ENCODE measurements at regions not wholly inside any gene's neighbourhood (a gene's known extent, or its start where the extent isn't known, plus 50 kb on each side); places are given as distances from the start of the nearest gene placed in this dataset.

DNA sequence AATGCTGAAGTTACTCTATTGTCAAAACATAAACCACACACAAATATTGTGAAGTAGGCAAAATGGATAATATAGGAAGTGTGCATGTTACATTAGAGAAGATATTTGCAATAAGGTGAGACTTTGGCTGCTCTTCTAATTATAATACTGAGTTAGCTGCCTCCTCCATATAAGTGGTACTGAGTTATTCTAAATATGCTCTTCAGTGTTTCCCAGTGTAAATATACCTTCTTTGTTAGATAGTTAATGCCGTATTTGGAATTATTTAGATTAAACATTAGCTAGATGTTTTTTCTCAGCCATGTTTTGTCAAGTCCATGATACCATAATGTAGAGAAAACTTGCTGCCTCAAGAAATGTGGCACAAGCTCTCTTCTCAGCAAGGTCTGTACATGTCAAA is 186.4 kb downstream of the PTPRC start:
- no peak for DNase-seq
- H3K27ac ChIP-seq (ENCODE audit: low read depth, low read length): no peak overlapping the region
- no peaks in the 10 kb centered on the region for H3K27me3 ChIP-seq (ENCODE audit: control insufficient read depth, insufficient read depth, low read length, poor library complexity, severe bottlenecking)
- Mint-ChIP-seq H3K4me3 (no peak overlapping the region), H3K27ac (no peak overlapping the region), H3K4me1 (no peaks in the 10 kb centered on the region), H3K36me3 (ENCODE audit: low read depth) (no peaks in the 10 kb centered on the region), H3K9me3 (no peaks in the 10 kb centered on the region), H3K27me3 (ENCODE audit: insufficient read depth) (no peaks in the 10 kb centered on the region)
- H3K36me3 ChIP-seq (ENCODE audit: control insufficient read depth, insufficient read depth, low read length): no peaks in the 10 kb centered on the region
- H3K4me3 ChIP-seq (ENCODE audit: low read length): no peak overlapping the region
- TF ChIP-seq, protein P1, sequence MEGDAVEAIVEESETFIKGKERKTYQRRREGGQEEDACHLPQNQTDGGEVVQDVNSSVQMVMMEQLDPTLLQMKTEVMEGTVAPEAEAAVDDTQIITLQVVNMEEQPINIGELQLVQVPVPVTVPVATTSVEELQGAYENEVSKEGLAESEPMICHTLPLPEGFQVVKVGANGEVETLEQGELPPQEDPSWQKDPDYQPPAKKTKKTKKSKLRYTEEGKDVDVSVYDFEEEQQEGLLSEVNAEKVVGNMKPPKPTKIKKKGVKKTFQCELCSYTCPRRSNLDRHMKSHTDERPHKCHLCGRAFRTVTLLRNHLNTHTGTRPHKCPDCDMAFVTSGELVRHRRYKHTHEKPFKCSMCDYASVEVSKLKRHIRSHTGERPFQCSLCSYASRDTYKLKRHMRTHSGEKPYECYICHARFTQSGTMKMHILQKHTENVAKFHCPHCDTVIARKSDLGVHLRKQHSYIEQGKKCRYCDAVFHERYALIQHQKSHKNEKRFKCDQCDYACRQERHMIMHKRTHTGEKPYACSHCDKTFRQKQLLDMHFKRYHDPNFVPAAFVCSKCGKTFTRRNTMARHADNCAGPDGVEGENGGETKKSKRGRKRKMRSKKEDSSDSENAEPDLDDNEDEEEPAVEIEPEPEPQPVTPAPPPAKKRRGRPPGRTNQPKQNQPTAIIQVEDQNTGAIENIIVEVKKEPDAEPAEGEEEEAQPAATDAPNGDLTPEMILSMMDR (conservative IDR thresholded peaks at IDR 0.05): no peak
- H3K4me1 ChIP-seq (ENCODE audit: control insufficient read depth, insufficient read depth, low read length): no peaks in the 10 kb centered on the region
- H3K9ac ChIP-seq (ENCODE audit: extremely low read depth, low read length, poor library complexity, severe bottlenecking): no peak overlapping the region
- WGBS, 2 experiments (ENCODE audit: insufficient coverage in 1 of 2, insufficient read length in 1 of 2): 89 to 100% methylated on average over 1 of the region's 1 CpG
- no peaks in the 10 kb centered on the region for H3K9me3 ChIP-seq (ENCODE audit: control insufficient read depth, low read length)

DNA sequence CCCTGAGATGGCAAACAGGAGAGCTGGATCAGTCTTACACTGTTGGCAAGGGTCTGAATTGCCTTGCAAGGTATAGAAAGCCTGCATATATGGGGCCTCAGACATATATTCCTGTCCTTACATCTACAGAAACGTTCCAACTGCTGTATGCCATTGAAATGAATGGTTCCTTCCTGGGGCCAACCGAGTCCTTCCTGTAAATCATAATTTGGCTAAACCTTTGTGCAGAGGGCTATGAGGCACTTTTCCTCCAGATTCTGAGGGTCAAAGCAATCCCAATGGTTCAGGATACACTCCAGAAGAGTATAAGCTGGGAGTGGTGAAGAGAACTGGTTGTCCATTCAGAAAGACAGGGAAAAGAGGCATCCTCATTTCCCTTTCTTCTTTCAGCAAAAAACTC is 190.5 kb downstream of the PTPRC start:
- Mint-ChIP-seq H3K27me3 (ENCODE audit: insufficient read depth) (no peaks in the 10 kb centered on the region), H3K4me1 (no peaks in the 10 kb centered on the region), H3K36me3 (ENCODE audit: low read depth) (no peaks in the 10 kb centered on the region), H3K9me3 (no peaks in the 10 kb centered on the region), H3K4me3 (no peak overlapping the region), H3K27ac (no peak overlapping the region)
- TF ChIP-seq, protein P1 (conservative IDR thresholded peaks at IDR 0.05): no peak
- no peaks in the 10 kb centered on the region for H3K9me3 ChIP-seq (ENCODE audit: control insufficient read depth, low read length)
- 89 to 96% methylated on average over 2 of the region's 2 CpGs for WGBS, 2 experiments (ENCODE audit: insufficient coverage in 1 of 2, insufficient read length in 1 of 2)
- no peaks in the 10 kb centered on the region for H3K4me1 ChIP-seq (ENCODE audit: control insufficient read depth, insufficient read depth, low read length)
- H3K36me3 ChIP-seq (ENCODE audit: control insufficient read depth, insufficient read depth, low read length): no peaks in the 10 kb centered on the region
- no peak overlapping the region for H3K9ac ChIP-seq (ENCODE audit: extremely low read depth, low read length, poor library complexity, severe bottlenecking)
- H3K4me3 ChIP-seq (ENCODE audit: low read length): no peak overlapping the region
- no peak overlapping the region for H3K27ac ChIP-seq (ENCODE audit: low read depth, low read length)
- no peak for DNase-seq
- H3K27me3 ChIP-seq (ENCODE audit: control insufficient read depth, insufficient read depth, low read length, poor library complexity, severe bottlenecking): no peaks in the 10 kb centered on the region

DNA sequence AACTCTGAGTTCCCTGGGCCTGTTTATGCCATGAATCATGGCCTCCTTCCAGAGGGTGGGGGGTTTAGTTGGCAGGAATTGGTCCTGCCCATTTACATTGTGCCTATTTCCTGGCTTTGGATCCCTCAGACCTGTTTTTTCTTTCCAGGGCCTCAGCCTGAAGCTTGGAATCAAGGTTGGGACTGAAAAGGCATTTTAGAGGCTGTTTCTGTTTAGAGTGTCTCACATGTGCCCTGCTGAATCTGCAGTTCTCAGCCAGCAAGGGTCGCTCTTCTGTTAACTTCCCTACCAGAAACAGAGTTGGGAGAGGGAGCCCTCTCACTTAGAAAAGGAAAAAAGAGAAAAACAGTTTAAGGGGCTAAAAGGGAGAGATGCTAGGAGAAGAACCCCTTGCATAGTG is 191.1 kb downstream of the PTPRC start:
- Histone ChIP-seq H3K27ac (ENCODE audit: low read depth, low read length) (no peak overlapping the region), H3K4me1 (ENCODE audit: control insufficient read depth, insufficient read depth, low read length) (no peaks in the 10 kb centered on the region), H3K36me3 (ENCODE audit: control insufficient read depth, insufficient read depth, low read length) (no peaks in the 10 kb centered on the region), H3K9me3 (ENCODE audit: control insufficient read depth, low read length) (no peaks in the 10 kb centered on the region), H3K27me3 (ENCODE audit: control insufficient read depth, insufficient read depth, low read length, poor library complexity, severe bottlenecking) (no peaks in the 10 kb centered on the region), H3K9ac (ENCODE audit: extremely low read depth, low read length, poor library complexity, severe bottlenecking) (no peak overlapping the region), H3K4me3 (ENCODE audit: low read length) (no peak overlapping the region)
- TF ChIP-seq, protein P1 (conservative IDR thresholded peaks at IDR 0.05): peak; percentile 74
- Mint-ChIP-seq H3K4me3 (no peak overlapping the region), H3K36me3 (ENCODE audit: low read depth) (no peaks in the 10 kb centered on the region), H3K27ac (no peak overlapping the region), H3K4me1 (no peaks in the 10 kb centered on the region), H3K9me3 (no peaks in the 10 kb centered on the region), H3K27me3 (ENCODE audit: insufficient read depth) (no peaks in the 10 kb centered on the region)
- DNase-seq: peak; percentile 66
- WGBS, 2 experiments (ENCODE audit: insufficient coverage in 1 of 2, insufficient read length in 1 of 2): 56% methylated on average over 1 of the region's 1 CpG; no CpG with 5 or more reads in 1 of the 2 experiments

Data from endodermal cell (in vitro differentiated cells).